B cell (primary cell): ENCODE measurements at regions not wholly inside any gene's neighbourhood (a gene's known extent, or its start where the extent isn't known, plus 50 kb on each side); places are given as distances from the start of the nearest gene placed in this dataset.

ENCODE experiments used
- ATAC-seq: fragments of 200-7000 bp; cut with Tn5 transposase; one replicate; pipeline ENCODE4 v1.10.0; 2021; ENCODE audit warnings: low read depth, mild to moderate bottlenecking, moderate number of reproducible peaks, moderate library complexity
- CTCF ChIA-PET: fragments of 350-600 bp; sonication (Branson Sonifier 250); formaldehyde crosslinking; loops from one replicate; lab custom pipeline; 2021; ENCODE audit warnings: antibody characterized with exemption, inconsistent platforms; lab: Charles Lee
- POLR2A ChIA-PET: fragments of 350-600 bp; sonication (Branson Sonifier 250); formaldehyde crosslinking; loops from one replicate; lab custom pipeline; 2021; ENCODE audit warnings: antibody characterized with exemption; lab: Charles Lee
- DNase-seq: peaks from one replicate; pipeline ENCODE4 v3.0.0; 2013
- H2AFZ ChIP-seq: 2 replicates; pipeline ENCODE4 v1.6.1; 2012; ENCODE audit warnings: mild to moderate bottlenecking, low read depth, low read length; ENCODE audit not compliant: insufficient read depth, poor library complexity, severe bottlenecking
- H3K27ac ChIP-seq, 2 donors: 1 replicate in 1 of 2; 2 replicates in 1 of 2; pipeline ENCODE4 v1.5.1; 2012 to 2013; ENCODE audit warnings: low read length in 2 of 2, mild to moderate bottlenecking in 2 of 2, moderate library complexity in 1 of 2
- H3K27me3 ChIP-seq, 4 experiments: fragments of 200-600 bp in 1 of 4; sonication (generic) in 1 of 4; replicated peaks in 1 of 4; 1 replicate in 2 of 4; 2 replicates in 2 of 4; pipeline versions ENCODE4 v1.6.1 to v1.7.0; 2013 to 2016; ENCODE audit warnings: low read length in 3 of 4, mild to moderate bottlenecking in 2 of 4, mixed read lengths in 1 of 4, moderate library complexity in 1 of 4; ENCODE audit not compliant: insufficient read depth in 4 of 4, control insufficient read depth in 3 of 4; ENCODE audit errors: control extremely low read depth in 1 of 4
- H3K36me3 ChIP-seq, 2 experiments: replicated peaks in 1 of 2; 1 replicate in 1 of 2; 2 replicates in 1 of 2; pipeline versions ENCODE4 v1.6.1 to v1.7.1; 2013; ENCODE audit warnings: low read length in 1 of 2; ENCODE audit not compliant: insufficient read depth in 2 of 2, control insufficient read depth in 1 of 2; ENCODE audit errors: control extremely low read depth in 1 of 2, extremely low read depth in 1 of 2
- H3K4me1 ChIP-seq, 2 donors: fragments of 200-600 bp in 1 of 2; sonication (generic) in 1 of 2; 1 replicate in 1 of 2; 2 replicates in 1 of 2; pipeline versions ENCODE4 v1.5.1 to v1.6.1; 2013 to 2017; ENCODE audit warnings: low read length in 2 of 2; ENCODE audit not compliant: control insufficient read depth in 2 of 2, insufficient read depth in 2 of 2
- H3K4me2 ChIP-seq: replicated peaks from 2 replicates; pipeline ENCODE3; 2012; ENCODE audit warnings: mild to moderate bottlenecking, low read depth, low read length; ENCODE audit not compliant: poor library complexity, severe bottlenecking
- H3K4me3 ChIP-seq, 5 experiments: fragments of 200-600 bp in 1 of 5; sonication (generic) in 1 of 5; 1 replicate in 3 of 5; 2 replicates in 2 of 5; pipeline versions ENCODE4 v1.5.1 to v1.7.0; 2011 to 2016; ENCODE audit warnings: low read length in 4 of 5, mild to moderate bottlenecking in 4 of 5, low read depth in 2 of 5, control low read depth in 1 of 5, moderate library complexity in 1 of 5; ENCODE audit not compliant: insufficient read depth in 1 of 5; ENCODE audit errors: control extremely low read depth in 1 of 5, extremely low read depth in 1 of 5
- H3K79me2 ChIP-seq: fragments of 200-600 bp; sonication (generic); one replicate; pipeline ENCODE4 v1.6.0; 2016; ENCODE audit warnings: low read length; ENCODE audit not compliant: control insufficient read depth, insufficient read depth
- H3K9ac ChIP-seq: fragments of 200-600 bp; sonication (generic); 2 replicates; pipeline ENCODE4 v1.6.1; 2017; ENCODE audit warnings: mild to moderate bottlenecking, low read length, moderate library complexity
- H3K9me3 ChIP-seq, 3 donors: one replicate each; pipeline versions ENCODE4 v1.6.1 to v1.7.1; 2013; ENCODE audit warnings: low read length in 2 of 3; ENCODE audit not compliant: control insufficient read depth in 2 of 3, insufficient read depth in 1 of 3; ENCODE audit errors: control extremely low read depth in 1 of 3
- H4K20me1 ChIP-seq: 2 replicates; pipeline ENCODE4 v1.6.0; 2012; ENCODE audit warnings: mild to moderate bottlenecking, low read length; ENCODE audit not compliant: insufficient read depth, control insufficient read depth, poor library complexity, severe bottlenecking
- H3K27ac Mint-ChIP-seq: one replicate; pipeline ENCODE4 v1.8.0; 2021; ENCODE audit warnings: mixed read lengths
- H3K27me3 Mint-ChIP-seq: one replicate; pipeline ENCODE4 v1.8.0; 2021; ENCODE audit warnings: mixed read lengths
- H3K4me1 Mint-ChIP-seq: one replicate; pipeline ENCODE4 v1.8.0; 2021; ENCODE audit warnings: mixed read lengths
- H3K4me3 Mint-ChIP-seq: one replicate; pipeline ENCODE4 v1.8.0; 2021; ENCODE audit warnings: mixed read lengths
- H3K9me3 Mint-ChIP-seq: one replicate; pipeline ENCODE4 v1.8.0; 2022; ENCODE audit warnings: mixed read lengths; ENCODE audit not compliant: insufficient read depth
- CTCF ChIP-seq: fragments of 200-600 bp; IDR thresholded peaks from one replicate; pipeline ENCODE4 v1.8.0; 2022; ENCODE audit warnings: antibody characterized with exemption, mild to moderate bottlenecking
- EZH2 ChIP-seq: IDR thresholded peaks from 2 replicates; pipeline ENCODE4 v1.6.1; 2012; ENCODE audit warnings: borderline replicate concordance, low read depth, mild to moderate bottlenecking, moderate library complexity, low read length; ENCODE audit not compliant: insufficient read depth, poor library complexity, severe bottlenecking
- WGBS: methylation state at CpG from one replicate; pipeline ENCODE4 v1.1.5; 2013; ENCODE audit warnings: missing lambda C conversion rate; ENCODE audit not compliant: insufficient coverage; 5-methylcytosine and 5-hydroxymethylcytosine counted together
- intact Hi-C: fragments of 100-400 bp; cut with micrococcal nuclease; formaldehyde crosslinking; loops from one replicate; pipeline ENCODE4 v1.10.0; 2022

- Histone ChIP-seq H3K36me3 (no peaks in the 10 kb centered on the region), H3K4me1 (no peaks in the 10 kb centered on the region), H4K20me1 (no peaks in the 10 kb centered on the region), H3K4me2 (no peak overlapping the region), H2AFZ (no peak overlapping the region), H3K4me3 (no peak overlapping the region), H3K27me3 (no peaks in the 10 kb centered on the region), H3K27ac (no peak overlapping the region), H3K9ac (no peak overlapping the region), H3K9me3 (peaks cover 0 to 3% (median 0%) of the 10 kb centered on the region in 3 donors), H3K79me2 (no peaks in the 10 kb centered on the region)
- no peak for DNase-seq
- no peak for ATAC-seq
- Mint-ChIP-seq H3K27ac (no peak overlapping the region), H3K9me3 (peaks cover 6% of the 10 kb centered on the region), H3K4me1 (no peaks in the 10 kb centered on the region), H3K27me3 (no peaks in the 10 kb centered on the region), H3K4me3 (no peak overlapping the region)
- WGBS, result no CpG with 5 or more reads among the region's 5 CpGs
- ChIA-PET CTCF (no interaction called here), POLR2A (no interaction called here)
- intact Hi-C loops, result no loop called here
- no peak for TF ChIP-seq CTCF
- no peak for TF ChIP-seq EZH2
Measured at GRCh38 chr7:52897288-52897687, 138.1 kb upstream of the POM121L12 start.

DNA sequence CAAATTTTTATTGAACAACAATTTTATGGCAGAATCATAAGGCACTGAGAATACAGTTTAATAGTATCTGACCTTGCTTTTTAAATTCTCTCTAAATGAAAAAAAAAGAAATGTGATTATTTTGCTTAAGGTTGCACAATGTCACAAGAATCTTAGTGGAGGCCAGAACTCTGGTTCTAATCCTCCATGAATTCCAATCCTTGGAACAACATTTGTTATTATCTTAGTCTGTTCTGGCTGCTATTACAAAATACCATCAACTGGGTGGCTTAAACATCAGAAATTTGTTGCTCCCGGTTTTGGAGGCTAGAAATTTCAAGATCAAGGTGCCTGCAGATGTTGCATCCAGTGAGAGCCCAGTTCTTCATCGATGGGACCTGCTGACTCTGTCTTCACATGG is 158.2 kb upstream of the POM121L12 start:
- no peak overlapping the region for H2AFZ ChIP-seq
- H3K27ac Mint-ChIP-seq, result no peak overlapping the region
- no peaks in the 10 kb centered on the region for H3K4me1 ChIP-seq
- no peak for DNase-seq
- H3K4me2 ChIP-seq, result no peak overlapping the region
- H3K27me3 ChIP-seq, result no peaks in the 10 kb centered on the region
- no peak overlapping the region for H3K9ac ChIP-seq
- H4K20me1 ChIP-seq, result no peaks in the 10 kb centered on the region
- H3K4me3 ChIP-seq, result no peak overlapping the region
- TF ChIP-seq CTCF, result no peak
- no peak for TF ChIP-seq EZH2
- peaks cover 0 to 2% (median 0%) of the 10 kb centered on the region in 3 donors for H3K9me3 ChIP-seq
- ATAC-seq, result no peak
- WGBS, result 59% methylated on average over 2 of the region's 2 CpGs
- no peak overlapping the region for H3K4me3 Mint-ChIP-seq
- intact Hi-C loops, result no loop called here
- H3K27ac ChIP-seq, result no peak overlapping the region
- ChIA-PET POLR2A (no interaction called here), CTCF (no interaction called here)
- no peaks in the 10 kb centered on the region for H3K79me2 ChIP-seq
- H3K9me3 Mint-ChIP-seq, result peaks cover 7% of the 10 kb centered on the region
- no peaks in the 10 kb centered on the region for H3K27me3 Mint-ChIP-seq
- H3K4me1 Mint-ChIP-seq, result no peaks in the 10 kb centered on the region
- H3K36me3 ChIP-seq, result no peaks in the 10 kb centered on the region
